Liver (tissue), 2 donors: ENCODE measurements at regions not wholly inside any gene's neighbourhood (a gene's known extent, or its start where the extent isn't known, plus 50 kb on each side); places are given as distances from the start of the nearest gene placed in this dataset.

Experiments
- TF ChIP-seq, protein P1 (sequence below): fragments of 150-350 bp; IDR thresholded peaks from 2 replicates; pipeline ENCODE4 v1.5.1; 2017; ENCODE audit warnings: improper control_type of control experiment, low read depth, low read length; ENCODE audit not compliant: missing input control
- TF ChIP-seq, protein P2 (sequence below): IDR thresholded peaks from 2 replicates; pipeline ENCODE4 v1.6.1; 2016; ENCODE audit warnings: antibody characterized with exemption
- donor health status: healthy.

DNA sequence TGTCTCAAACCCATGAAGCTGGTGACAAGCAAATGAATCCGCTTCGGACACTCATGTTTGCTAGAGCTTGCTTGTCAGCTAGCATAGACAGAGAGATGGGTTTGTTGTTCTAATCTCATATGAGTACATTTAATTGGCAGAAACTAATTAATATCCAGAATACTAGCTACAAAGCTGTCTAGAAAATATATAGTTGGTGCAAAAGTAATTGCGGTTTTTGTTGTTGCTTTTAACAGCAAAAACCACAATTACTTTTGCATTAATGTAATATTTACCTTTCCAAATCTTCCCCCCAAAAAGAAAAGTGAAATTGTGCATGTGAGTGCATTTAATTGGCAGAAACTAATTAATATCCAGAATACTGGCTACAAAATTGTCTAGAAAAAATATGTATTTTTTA, 1115.2 kb downstream of the TDRD15 start:
- TF ChIP-seq, protein P1, sequence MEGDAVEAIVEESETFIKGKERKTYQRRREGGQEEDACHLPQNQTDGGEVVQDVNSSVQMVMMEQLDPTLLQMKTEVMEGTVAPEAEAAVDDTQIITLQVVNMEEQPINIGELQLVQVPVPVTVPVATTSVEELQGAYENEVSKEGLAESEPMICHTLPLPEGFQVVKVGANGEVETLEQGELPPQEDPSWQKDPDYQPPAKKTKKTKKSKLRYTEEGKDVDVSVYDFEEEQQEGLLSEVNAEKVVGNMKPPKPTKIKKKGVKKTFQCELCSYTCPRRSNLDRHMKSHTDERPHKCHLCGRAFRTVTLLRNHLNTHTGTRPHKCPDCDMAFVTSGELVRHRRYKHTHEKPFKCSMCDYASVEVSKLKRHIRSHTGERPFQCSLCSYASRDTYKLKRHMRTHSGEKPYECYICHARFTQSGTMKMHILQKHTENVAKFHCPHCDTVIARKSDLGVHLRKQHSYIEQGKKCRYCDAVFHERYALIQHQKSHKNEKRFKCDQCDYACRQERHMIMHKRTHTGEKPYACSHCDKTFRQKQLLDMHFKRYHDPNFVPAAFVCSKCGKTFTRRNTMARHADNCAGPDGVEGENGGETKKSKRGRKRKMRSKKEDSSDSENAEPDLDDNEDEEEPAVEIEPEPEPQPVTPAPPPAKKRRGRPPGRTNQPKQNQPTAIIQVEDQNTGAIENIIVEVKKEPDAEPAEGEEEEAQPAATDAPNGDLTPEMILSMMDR: no peak
- TF ChIP-seq, protein P2, sequence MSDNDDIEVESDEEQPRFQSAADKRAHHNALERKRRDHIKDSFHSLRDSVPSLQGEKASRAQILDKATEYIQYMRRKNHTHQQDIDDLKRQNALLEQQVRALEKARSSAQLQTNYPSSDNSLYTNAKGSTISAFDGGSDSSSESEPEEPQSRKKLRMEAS: no peak
